Stimulated activated naive CD8-positive, alpha-beta T cell treated with anti-CD3 and anti-CD28 coated beads, Interleukin-15, Interleukin-2, amounts not matched to agents 100 ng/mL and 50 ng/mL, for 24 hours (primary cell): ENCODE measurements at regions not wholly inside any gene's neighbourhood (a gene's known extent, or its start where the extent isn't known, plus 50 kb on each side); places are given as distances from the start of the nearest gene placed in this dataset.
"Not testable (repeated sequence)": the region's sequence is repeated elsewhere in the genome, so short reads cannot be mapped to it uniquely, and the experiment has no call there.

Experiments
- H3K27ac Mint-ChIP-seq: one replicate; pipeline ENCODE4 v1.8.0; 2021; ENCODE audit warnings: mild to moderate bottlenecking, mixed read lengths
- H3K27me3 Mint-ChIP-seq: one replicate; pipeline ENCODE4 v1.8.0; 2021; ENCODE audit warnings: mixed read lengths
- H3K36me3 Mint-ChIP-seq: one replicate; pipeline ENCODE4 v1.8.0; 2021; ENCODE audit warnings: low read depth, mixed read lengths
- H3K4me1 Mint-ChIP-seq: one replicate; pipeline ENCODE4 v1.8.0; 2021; ENCODE audit warnings: low read depth, mixed read lengths
- H3K4me3 Mint-ChIP-seq: one replicate; pipeline ENCODE4 v1.8.0; 2021; ENCODE audit warnings: mild to moderate bottlenecking, mixed read lengths
- H3K9me3 Mint-ChIP-seq: one replicate; pipeline ENCODE4 v1.8.0; 2021; ENCODE audit warnings: mixed read lengths

- Mint-ChIP-seq H3K9me3 (no peaks in the 10 kb centered on the region), H3K4me3 (no peak overlapping the region), H3K27me3 (no peaks in the 10 kb centered on the region), H3K36me3 (no peaks in the 10 kb centered on the region), H3K27ac (no peak overlapping the region), H3K4me1 (no peaks in the 10 kb centered on the region)
These were observed 124.7 kb upstream of the LIFR start for GRCh38 chr5:38681029-38681706.

GRCh38 chr5:38681966-38682365, 125.5 kb upstream of the LIFR start:
- H3K27me3 Mint-ChIP-seq = no peaks in the 10 kb centered on the region
- H3K9me3 Mint-ChIP-seq = no peaks in the 10 kb centered on the region
- no peaks in the 10 kb centered on the region for H3K4me1 Mint-ChIP-seq
- no peak overlapping the region for H3K4me3 Mint-ChIP-seq
- no peaks in the 10 kb centered on the region for H3K36me3 Mint-ChIP-seq
- no peak overlapping the region for H3K27ac Mint-ChIP-seq

- Mint-ChIP-seq H3K9me3 (peaks cover 5% of the 10 kb centered on the region), H3K27ac (no peak overlapping the region), H3K36me3 (no peaks in the 10 kb centered on the region), H3K4me1 (no peaks in the 10 kb centered on the region), H3K27me3 (peaks cover 18% of the 10 kb centered on the region), H3K4me3 (no peak overlapping the region)
These were observed 130.2 kb upstream of the LIFR start for GRCh38 chr5:38686658-38687057.

GRCh38 chr5:38692346-38692745, 135.9 kb upstream of the LIFR start:
- peaks cover 32% of the 10 kb centered on the region for H3K27me3 Mint-ChIP-seq
- H3K4me3 Mint-ChIP-seq = no peak overlapping the region
- no peaks in the 10 kb centered on the region for H3K4me1 Mint-ChIP-seq
- H3K27ac Mint-ChIP-seq = no peak overlapping the region
- peaks cover 5% of the 10 kb centered on the region for H3K9me3 Mint-ChIP-seq
- no peaks in the 10 kb centered on the region for H3K36me3 Mint-ChIP-seq

GRCh38 chr5:38692781-38693527, 136.5 kb upstream of the LIFR start:
- Mint-ChIP-seq H3K27ac (no peak overlapping the region), H3K9me3 (peaks cover 5% of the 10 kb centered on the region), H3K27me3 (peaks cover 28% of the 10 kb centered on the region), H3K4me3 (no peak overlapping the region), H3K4me1 (no peaks in the 10 kb centered on the region), H3K36me3 (no peaks in the 10 kb centered on the region)

- Mint-ChIP-seq H3K27ac (no peak overlapping the region), H3K4me1 (no peaks in the 10 kb centered on the region), H3K9me3 (no peaks in the 10 kb centered on the region), H3K27me3 (peaks cover 15% of the 10 kb centered on the region), H3K36me3 (no peaks in the 10 kb centered on the region), H3K4me3 (no peak overlapping the region)
These were observed 138.8 kb upstream of the LIFR start for GRCh38 chr5:38695021-38695958.

GRCh38 chr5:38697013-38697412, 140.6 kb upstream of the LIFR start:
- Mint-ChIP-seq H3K27ac (no peak overlapping the region), H3K36me3 (no peaks in the 10 kb centered on the region)

GRCh38 chr5:38705529-38705928, 140.3 kb upstream of the OSMR start:
- not testable (repeated sequence) for H3K9me3 Mint-ChIP-seq, H3K4me3 Mint-ChIP-seq, H3K27ac Mint-ChIP-seq, H3K4me1 Mint-ChIP-seq, H3K36me3 Mint-ChIP-seq, H3K27me3 Mint-ChIP-seq

More at GRCh38 chr5:38697013-38697412, 140.6 kb upstream of the LIFR start:
- no peaks in the 10 kb centered on the region for H3K9me3 Mint-ChIP-seq
- no peak overlapping the region for H3K4me3 Mint-ChIP-seq
- H3K27me3 Mint-ChIP-seq = peaks cover 15% of the 10 kb centered on the region
- H3K4me1 Mint-ChIP-seq = no peaks in the 10 kb centered on the region

GRCh38 chr5:38706376-38706775, 139.4 kb upstream of the OSMR start:
- H3K27ac Mint-ChIP-seq = no peak overlapping the region
- H3K4me1 Mint-ChIP-seq = no peaks in the 10 kb centered on the region
- no peaks in the 10 kb centered on the region for H3K9me3 Mint-ChIP-seq
- H3K4me3 Mint-ChIP-seq = no peak overlapping the region
- H3K36me3 Mint-ChIP-seq = no peaks in the 10 kb centered on the region
- no peaks in the 10 kb centered on the region for H3K27me3 Mint-ChIP-seq

- Mint-ChIP-seq H3K27me3 (no peaks in the 10 kb centered on the region), H3K4me3 (no peak overlapping the region), H3K9me3 (no peaks in the 10 kb centered on the region), H3K36me3 (no peaks in the 10 kb centered on the region), H3K4me1 (no peaks in the 10 kb centered on the region), H3K27ac (no peak overlapping the region)
These were observed 138.2 kb upstream of the OSMR start for GRCh38 chr5:38707352-38708210.

GRCh38 chr5:38709678-38710306, 136.0 kb upstream of the OSMR start:
- Mint-ChIP-seq H3K27ac (no peak overlapping the region), H3K36me3 (no peaks in the 10 kb centered on the region), H3K4me1 (no peaks in the 10 kb centered on the region), H3K4me3 (no peak overlapping the region), H3K9me3 (no peaks in the 10 kb centered on the region), H3K27me3 (no peaks in the 10 kb centered on the region)

- Mint-ChIP-seq H3K27me3 (no peaks in the 10 kb centered on the region), H3K27ac (no peak overlapping the region), H3K4me3 (no peak overlapping the region), H3K9me3 (no peaks in the 10 kb centered on the region), H3K4me1 (no peaks in the 10 kb centered on the region), H3K36me3 (no peaks in the 10 kb centered on the region)
These were observed 135.2 kb upstream of the OSMR start for GRCh38 chr5:38710627-38711026.

GRCh38 chr5:38712391-38712790, 133.4 kb upstream of the OSMR start:
- H3K4me3 Mint-ChIP-seq = no peak overlapping the region
- no peaks in the 10 kb centered on the region for H3K9me3 Mint-ChIP-seq

GRCh38 chr5:38714240-38714639, 131.6 kb upstream of the OSMR start:
- Mint-ChIP-seq H3K27ac (no peak overlapping the region), H3K4me1 (no peaks in the 10 kb centered on the region), H3K36me3 (no peaks in the 10 kb centered on the region), H3K4me3 (no peak overlapping the region), H3K27me3 (no peaks in the 10 kb centered on the region), H3K9me3 (no peaks in the 10 kb centered on the region)

More at GRCh38 chr5:38712391-38712790, 133.4 kb upstream of the OSMR start:
- Mint-ChIP-seq H3K27ac (no peak overlapping the region), H3K4me1 (no peaks in the 10 kb centered on the region), H3K27me3 (no peaks in the 10 kb centered on the region), H3K36me3 (no peaks in the 10 kb centered on the region)
